HG02981 (cell line): ENCODE measurements at regions not wholly inside any gene's neighbourhood (a gene's known extent, or its start where the extent isn't known, plus 50 kb on each side); places are given as distances from the start of the nearest gene placed in this dataset.
A peak's percentile ranks its signal among the peaks of the same experiment; 100 is the strongest.
"Not testable (repeated sequence)": the region's sequence is repeated elsewhere in the genome, so short reads cannot be mapped to it uniquely, and the experiment has no call there.

Experiments used
- ATAC-seq: cut with Tn5 transposase; IDR thresholded peaks from one replicate; pipeline ENCODE4 v1.9.1; 2021; ENCODE audit warnings: mild to moderate bottlenecking, moderate library complexity; ENCODE audit not compliant: unreplicated experiment

DNA sequence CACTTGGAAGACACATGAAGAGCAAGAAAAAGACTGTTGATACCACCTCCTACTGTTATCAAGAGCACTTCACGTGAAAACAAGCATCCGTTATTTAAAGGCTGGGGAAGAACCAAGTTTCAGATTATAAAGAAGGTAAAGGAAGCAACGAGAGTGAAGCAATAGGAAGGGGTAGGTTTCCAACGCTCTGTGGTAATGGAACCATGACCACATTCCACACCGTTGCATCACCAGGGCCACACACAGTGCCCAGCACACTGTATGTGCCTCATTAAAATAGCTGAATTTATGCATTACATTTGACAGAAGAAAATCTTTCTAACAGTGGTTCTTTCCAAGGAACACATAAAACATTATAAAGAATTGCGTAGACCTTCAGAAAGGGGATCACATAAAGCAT, 435.8 kb downstream of the MRPL39 start:
- ATAC-seq, result no peak

DNA sequence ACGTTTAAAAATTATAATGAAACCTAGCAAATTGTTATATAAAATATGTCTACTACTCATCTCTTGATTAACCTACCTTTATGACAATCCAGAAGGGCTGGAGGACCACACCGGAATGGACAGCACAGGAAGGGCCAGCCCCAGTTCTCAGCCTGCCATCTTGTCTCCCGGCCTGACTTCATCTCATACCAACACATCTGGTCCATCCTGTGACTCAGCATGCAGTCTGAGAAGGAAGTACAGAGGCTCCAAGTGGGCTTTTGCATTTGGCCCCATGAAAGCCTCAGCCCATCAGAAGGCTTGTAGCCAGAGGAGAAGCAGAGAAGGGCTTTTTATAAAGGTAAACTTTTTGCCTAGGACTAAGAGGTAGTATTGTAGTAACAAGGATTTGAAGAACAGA, 436.6 kb downstream of the MRPL39 start:
- ATAC-seq, result no peak

DNA sequence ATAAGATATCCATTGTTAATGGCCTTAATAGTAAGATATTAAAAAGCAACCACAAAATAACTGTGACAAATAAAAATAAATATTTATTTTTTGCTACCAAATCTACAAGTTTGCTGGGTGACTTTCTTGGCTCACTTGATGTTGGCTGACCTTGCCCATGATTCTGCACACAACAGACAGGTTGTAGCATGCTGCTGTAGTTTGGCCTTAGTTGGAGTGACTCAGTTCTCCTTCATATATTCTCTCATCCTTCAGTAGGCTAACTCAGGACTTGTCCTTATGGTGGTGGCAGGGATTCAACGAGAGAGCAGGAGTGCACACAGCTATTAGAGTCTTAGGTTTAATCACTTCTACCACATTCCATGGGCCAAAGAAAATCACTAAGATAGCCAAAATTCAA, 437.9 kb downstream of the MRPL39 start:
- no peak for ATAC-seq

DNA sequence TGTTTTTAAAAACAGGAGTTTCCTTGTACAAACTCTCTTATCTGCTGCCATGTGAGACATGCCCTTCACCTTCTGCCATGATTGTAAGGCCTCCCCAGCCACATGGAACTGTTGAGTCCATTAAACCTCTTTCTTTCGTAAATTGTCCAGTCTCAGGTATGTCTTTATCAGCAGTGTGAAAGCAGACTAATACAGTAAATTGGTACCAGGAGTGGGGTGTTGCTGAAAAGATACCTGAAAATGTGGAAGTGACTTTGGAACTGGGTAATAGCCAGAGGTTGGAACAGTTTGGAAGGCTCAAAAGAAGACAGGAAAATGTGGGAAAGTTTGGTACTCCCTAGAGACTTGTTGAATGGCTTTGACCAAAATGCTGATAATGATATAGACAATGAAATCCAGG, 440.4 kb downstream of the MRPL39 start:
- not testable (repeated sequence) for ATAC-seq

DNA sequence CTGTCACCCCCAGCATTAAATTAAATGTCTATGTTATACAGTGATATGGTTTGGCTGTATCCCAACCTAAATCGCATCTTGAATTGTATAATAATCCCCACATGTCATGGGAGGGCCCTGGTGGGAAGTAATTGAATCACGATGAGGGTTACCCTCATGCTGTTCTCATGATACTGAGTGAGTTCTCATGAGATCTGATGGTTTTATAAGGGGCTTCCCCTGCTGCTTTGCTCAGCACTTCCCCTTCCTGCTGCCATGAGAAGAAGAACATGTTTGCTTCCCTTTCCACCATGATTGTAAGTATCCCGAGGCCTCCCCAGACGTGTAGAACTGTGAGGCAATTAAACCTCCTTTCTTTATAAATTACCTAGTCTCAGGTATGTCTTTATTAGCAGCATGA, 445.7 kb downstream of the MRPL39 start:
- no peak for ATAC-seq

DNA sequence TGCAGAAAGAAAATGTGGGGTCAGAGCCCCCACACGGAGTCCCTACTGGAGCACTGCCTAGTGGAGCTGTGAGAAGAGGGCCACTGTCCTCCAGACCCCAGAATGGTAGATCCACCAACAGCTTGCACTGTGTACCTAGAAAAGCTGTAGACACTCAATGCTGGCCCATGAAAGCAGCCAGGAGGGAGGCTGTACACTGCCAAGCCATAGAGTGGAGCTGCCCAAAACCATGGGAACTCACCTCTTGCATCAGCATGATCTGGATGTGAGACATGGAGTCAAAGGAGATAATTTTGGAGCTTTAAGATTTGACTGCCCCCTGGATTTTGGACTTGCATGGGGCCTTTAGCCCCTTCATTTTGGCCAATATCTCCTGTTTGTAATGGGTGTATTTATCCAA, 452.3 kb downstream of the MRPL39 start:
- not testable (repeated sequence) for ATAC-seq

DNA sequence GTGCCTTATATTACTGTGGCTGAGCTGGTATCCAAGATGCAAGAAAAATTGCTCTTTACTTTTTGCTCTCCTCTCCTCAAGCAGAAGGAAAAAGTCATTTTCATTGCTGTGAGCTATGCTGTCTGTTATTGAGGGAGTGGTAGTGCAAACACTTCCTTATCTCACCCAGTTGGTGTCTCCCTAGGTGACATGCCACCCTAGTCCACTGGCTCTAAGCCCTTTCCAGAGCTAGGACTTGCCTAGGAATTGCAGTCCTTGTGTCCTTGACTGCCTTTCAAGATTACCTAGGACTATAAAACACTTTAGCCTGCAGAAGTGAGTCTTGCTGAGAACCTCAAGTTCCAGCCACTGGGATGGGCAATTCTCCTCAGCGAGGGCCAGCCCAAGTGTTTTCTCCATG, 458.3 kb downstream of the MRPL39 start:
- ATAC-seq, result no peak

DNA sequence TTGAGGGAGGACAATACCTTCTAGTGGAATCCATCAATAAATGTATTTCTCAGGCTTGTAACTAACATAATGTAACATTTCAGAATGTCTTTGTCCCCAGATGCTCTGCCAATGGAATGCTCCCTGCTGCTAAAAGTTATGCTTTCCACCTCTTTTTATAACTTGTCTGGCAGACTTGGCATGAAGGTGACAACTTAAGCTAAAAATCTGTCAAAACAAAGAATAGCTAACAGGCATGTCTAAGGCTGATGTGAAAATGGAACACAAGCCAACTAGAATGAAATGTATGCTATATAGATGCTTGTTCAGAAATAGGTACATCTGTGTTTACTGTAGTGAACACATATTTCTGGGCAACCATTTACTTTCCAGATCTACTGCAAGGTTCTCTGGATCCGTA, 467.9 kb downstream of the MRPL39 start:
- no peak for ATAC-seq

DNA sequence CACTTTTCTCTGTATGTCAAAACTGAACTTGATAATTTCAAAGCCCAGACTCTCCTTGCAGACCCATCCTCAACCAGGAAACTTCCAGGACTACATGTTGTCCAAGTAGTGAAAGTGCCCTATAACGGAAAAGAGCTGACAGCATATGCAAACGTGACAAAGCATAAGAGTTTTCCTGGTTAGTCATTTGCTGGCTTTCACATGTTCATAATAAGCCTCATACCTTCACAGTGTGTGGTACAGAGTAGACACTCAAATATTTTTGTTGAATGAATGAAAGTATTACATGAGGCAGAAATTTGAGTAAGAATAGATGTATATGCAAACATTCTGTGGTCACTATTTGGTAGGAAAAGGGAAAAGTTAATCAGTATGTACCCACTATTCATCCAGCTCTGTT, 473.3 kb downstream of the MRPL39 start:
- ATAC-seq, result no peak

DNA sequence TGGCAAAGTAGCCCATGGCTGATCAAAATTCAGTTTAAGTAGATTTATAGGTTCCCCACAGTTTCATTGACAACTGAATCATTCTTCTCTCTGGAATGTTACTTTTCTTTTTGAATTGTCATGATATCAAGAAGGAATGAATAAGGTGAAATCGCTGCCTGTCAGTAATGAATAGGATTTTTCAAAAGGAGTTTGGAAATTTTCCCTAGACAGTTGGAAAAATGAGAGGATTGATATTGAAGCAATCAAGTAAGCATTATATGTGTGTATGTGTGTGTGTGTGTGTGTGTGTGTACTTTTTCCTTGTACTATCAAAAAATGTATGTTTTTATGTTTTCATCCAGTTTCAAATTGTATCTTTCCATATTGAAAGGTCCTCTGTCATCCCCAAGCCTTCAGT, 479.5 kb downstream of the MRPL39 start:
- ATAC-seq, result no peak

DNA sequence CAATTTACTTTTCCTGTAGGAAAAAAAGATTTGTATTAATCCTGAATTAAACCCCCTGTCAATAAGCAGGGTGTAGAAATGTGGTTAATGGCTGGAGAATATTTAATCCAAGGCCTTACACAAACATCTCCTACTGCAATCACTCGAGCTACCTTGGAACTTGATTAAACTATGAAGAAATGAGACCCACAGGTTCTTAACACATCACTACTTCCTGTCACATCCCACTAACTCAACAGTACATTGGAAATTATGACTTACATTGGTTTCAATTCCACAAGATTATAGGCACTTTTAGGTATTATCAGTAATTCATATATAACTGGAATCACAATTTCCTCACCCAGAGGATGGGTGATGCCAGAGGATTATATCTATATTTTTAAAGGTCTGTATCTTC, 480.3 kb downstream of the MRPL39 start:
- ATAC-seq, result no peak

DNA sequence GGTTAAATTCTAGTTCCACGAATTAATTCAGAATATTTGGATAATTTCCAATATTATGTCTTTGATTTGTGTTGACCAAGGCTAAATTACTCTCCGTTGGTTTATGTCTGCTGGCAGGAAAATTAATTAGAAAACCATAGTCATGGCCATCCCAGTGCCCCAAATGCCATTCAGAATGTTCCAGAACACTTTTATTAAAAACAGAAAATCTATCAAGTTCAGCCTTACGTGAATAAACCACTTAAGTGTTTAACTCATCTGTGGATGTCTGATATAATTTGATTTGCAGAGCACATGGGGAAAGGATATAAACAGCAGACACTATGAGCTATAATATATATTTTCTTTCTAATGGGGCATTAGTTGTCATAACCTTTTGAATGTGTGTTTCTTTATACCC, 480.7 kb downstream of the MRPL39 start:
- no peak for ATAC-seq

DNA sequence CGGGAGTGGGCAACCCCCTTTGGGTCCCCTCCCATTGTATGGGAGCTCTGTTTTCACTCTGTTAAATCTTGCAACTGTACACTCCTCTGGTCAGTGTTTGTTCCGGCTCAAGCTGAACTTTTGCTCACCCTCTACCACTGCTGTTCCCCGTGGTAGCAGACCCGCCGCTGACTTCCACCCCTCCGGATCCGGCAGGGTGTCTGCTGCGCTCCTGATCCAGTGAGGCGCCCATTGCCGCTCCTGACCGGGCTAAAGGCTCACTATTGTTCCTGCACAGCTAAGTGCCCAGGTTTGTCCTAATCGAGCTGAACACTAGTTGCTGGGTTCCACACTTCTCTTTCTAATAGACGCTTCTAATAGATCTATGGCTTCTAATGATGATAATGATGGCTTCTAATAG, 488.6 kb downstream of the MRPL39 start:
- no peak for ATAC-seq

DNA sequence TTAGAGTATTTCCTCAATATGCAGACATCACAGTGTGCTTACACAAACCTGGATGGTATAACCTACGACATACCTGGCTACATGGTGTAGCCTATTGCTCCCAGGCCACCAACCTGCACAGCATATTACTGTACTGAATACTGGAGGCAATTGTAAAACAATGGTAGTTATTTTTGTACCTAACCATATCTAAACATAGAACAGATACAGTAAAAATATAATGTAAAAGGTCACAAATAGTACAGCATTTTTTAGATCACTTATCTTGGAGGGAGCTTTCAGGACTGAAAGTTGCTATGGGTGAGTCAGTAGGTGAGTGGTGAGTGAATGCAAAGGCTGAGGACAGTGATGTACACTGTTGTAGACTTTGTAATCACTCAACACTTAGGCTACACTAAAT, 492.3 kb downstream of the MRPL39 start:
- ATAC-seq, result peak; percentile 57

DNA sequence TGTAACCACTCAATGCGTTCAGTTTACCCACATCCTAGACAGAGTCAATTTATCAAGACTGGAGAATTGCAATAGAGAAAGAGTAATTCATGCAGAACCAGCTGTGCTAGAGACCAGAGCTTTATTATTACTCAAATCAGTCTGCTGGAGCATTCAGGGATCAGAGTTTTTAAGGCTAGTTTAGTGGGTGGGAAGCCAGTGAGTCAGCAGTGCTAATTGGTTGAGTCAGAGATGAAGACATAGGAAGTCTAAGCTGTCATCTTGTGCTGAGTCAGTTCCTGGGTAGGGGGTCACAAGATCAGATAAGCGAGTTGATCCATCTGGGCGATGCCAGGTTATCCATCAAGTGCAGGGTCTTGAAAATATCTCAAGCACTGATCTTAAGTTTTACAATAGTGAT, 499.6 kb downstream of the MRPL39 start:
- no peak for ATAC-seq

DNA sequence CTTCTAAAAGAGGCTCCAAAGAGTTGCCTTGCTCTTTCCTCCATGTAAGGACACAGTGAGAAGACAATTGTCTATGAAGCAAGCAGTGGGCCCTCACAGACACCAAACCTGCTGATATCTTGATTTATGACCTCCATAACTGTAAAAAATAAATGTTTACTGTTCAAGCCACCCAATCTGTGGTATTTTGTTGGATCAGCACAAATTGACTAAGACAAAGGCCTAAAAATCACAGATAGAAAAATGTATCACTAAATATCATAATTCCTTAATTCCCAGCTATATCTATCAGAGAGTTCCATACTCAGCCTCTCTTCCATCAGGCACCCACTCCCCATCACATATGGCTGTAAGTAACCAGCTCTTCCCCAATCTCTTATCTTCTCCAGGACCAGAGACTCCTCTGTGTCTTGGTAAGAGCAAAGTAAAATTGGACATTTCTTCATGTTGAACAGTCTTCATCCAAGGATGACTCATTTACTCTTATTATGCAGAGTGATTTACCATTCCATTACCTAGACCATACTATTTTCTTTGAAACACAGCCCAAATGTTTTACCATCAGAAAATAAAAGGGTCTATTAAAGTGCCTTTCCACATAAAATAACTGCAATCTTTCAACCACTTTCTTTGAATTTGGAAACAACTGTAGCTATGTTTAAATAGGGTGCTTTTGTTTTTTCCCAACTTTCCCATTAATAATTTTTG, 503.6 kb downstream of the MRPL39 start:
- no peak for ATAC-seq

DNA sequence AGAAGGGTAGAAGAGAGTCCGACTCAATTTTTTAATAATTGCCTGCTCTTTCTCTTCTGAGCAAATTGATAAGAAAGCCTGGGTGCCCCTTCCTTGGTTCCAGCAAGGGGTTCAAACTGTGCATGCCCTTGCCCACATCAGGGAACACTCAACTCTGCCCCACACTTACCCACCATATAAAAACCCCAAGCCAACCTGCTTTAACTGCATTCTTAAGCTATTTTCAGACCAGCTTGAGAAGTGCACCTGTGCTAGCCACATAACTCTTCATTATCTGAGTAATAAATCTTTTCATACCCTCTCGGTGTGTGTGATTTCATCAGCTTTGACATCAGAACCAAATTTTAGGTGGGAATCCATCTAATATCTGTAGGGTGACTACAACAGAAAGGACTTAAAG, 509.6 kb downstream of the MRPL39 start:
- ATAC-seq, result no peak

DNA sequence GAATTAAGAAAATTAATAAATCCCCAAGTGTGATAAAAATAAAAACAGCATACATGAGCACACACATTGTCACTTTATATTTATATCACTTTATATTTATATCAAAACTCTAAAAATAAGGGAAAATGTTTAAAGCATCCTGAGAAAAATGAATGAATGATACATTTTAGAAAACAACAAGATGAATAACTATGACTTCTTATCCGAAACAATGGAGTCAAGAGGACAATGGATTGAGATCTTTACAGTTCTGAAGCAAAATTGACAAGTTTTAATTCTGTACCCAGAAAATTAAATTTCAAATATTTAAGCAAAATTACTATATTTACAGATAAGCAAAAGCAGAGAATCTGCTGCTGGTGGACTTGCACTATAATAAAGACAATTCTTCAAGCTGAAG, 512.6 kb downstream of the MRPL39 start:
- no peak for ATAC-seq

DNA sequence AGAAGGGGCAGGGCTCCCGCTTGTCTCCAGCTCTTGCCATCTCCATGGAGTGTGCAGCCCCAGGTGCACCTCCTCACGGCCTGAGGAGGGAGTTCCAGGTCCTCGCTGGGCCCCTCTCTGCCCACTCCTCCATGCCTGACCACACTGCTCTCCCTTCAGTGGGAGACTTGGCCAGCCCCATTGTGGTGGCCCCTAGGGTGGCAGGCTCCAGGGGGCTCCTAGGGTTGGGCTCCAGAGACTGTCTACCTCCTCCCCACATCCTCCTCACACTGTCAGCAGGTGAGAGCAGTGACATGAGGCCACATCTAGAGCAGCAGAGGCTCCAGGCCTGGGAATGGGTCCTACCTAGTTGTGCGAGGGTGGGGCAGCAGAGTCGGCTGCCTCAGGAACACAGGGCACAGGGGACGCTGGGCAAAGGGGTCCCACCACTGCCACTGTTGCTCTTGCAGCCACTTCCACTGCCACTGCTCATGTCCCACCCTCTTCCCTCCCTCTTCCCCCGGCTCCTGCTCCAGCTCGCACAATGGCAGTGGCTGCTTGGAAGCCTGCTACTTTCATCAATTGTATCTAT, 514.8 kb downstream of the MRPL39 start:
- ATAC-seq, result no peak

DNA sequence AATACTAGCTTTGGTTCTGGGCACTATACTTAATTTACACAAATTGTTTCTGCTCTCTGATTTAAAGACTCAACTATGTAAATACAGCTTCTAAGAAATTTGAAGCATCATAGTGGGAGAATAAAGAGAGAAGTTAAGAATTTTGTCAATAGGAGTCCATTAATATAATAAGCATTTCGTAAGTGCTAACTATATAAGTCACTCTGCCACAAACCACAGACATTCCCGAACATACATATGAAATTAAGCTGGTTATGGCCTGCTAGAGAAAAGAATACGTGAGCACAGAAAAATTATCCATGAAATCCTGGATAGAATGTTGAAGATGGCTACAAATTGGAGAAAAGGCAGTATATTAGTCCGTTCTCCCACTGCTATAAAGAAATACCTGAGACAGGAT, 526.2 kb downstream of the MRPL39 start:
- ATAC-seq, result no peak

DNA sequence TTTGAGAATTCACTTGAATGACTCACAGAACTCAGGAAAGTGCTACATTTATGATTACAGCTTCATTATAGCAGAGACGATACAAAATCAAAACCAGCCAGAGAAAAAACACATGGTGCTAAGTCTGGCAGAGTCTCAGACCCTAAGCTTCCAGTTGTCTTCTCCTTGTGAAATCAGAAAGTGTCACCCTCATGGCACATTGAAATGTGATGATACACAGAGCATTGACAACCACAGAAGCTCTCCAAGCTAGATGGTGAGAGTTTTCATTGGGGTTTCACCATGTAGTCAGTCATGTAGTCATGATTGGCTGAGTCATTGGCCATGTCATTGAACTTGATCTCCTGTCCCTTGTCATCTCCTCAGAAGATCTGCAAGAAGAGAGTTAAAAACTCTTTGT, 526.6 kb downstream of the MRPL39 start:
- no peak for ATAC-seq

DNA sequence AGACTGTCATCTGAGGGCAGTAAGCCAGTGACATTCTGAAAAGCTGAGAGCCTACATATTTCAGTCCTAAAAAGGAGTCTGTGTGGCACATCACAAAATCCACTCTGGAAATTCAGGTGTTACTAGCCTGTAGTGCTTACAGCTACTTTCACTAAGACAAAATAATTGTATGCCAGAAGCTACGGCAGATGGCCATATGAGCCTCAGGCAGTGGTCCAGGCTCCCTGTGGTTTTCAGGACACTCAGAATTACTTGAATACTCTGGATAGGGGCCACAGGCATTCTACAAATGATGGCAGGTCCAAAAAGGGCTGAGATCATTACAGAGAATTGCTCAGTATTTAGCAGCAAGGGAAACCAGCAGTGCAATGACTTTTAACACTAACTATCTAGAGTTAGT, 527.1 kb downstream of the MRPL39 start:
- ATAC-seq, result no peak

DNA sequence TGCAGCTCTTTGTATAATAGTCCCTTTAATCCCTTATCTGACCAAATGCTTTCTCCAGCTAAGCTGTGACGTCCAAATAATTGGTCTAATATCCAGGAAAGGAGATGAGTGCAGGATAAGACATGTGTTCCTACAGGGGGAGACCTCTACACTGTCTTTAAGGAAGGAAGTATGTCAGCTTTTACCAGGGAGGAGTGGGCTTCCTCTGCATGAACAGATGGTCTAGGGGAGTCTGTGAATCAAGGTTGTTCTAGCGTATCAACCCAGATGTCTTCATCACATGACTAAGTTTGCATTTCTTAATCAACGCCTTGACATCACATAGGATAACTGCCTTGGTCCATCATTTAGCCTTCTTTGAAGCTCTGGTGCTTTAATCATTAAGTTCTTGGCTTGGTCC, 528.2 kb downstream of the MRPL39 start:
- no peak for ATAC-seq
